Heart left ventricle (tissue), 13 donors: ENCODE measurements at regions not wholly inside any gene's neighbourhood (a gene's known extent, or its start where the extent isn't known, plus 50 kb on each side); places are given as distances from the start of the nearest gene placed in this dataset.

ENCODE experiments used
- POLR2A ChIP-seq, 2 donors: fragments of 450-650 bp; IDR thresholded peaks; one replicate each; pipeline ENCODE4 v1.6.1; 2017; ENCODE audit warnings: antibody characterized with exemption in 2 of 2, mild to moderate bottlenecking in 2 of 2, moderate library complexity in 2 of 2
- TF ChIP-seq, protein P1 (sequence below), 12 donors: fragments of 200-600 bp; sonication (generic) in 4 of 12; IDR thresholded peaks; one replicate each; pipeline versions ENCODE4 v1.5.0 to v1.8.0; 2018 to 2022; ENCODE audit warnings: antibody characterized with exemption in 12 of 12, mild to moderate bottlenecking in 5 of 12
- donor health status: ischemic (EF 13 %, LVEDD 7.1; RV severe dilation, severe dysfunction).
- donor health status: DM: no; HTN: yes; CAD: no.
- donor health status: DM: no; HTN: no; CAD: no.
- donor health status: ischemic (EF 25% LVEDD 6.9; RV normal size, moderate dysfunction).
- donor health status: ischemic (EF 25% LVEDD 5.7; RV mildly dilated, moderate dysfunction).
- donor health status: ischemic (EF 35%, LVEDD 5.7; RV mildly dilated, moderate dysfunction).
- donor health status: nonischemic (EF 11% LVEDD 7.7; RV severe dilation, severe dysfunction).
- donor health status: DM: yes; HTN: yes; CAD: no.
- donor health status: PGD.
- donor health status: ischemic (EF 29% LVEDD 5.4; RV normal size, mild dysfunction).
- donor health status: nonischemic (EF 23%, LVEDD 6.1; RV moderate dilation, normal function).

DNA sequence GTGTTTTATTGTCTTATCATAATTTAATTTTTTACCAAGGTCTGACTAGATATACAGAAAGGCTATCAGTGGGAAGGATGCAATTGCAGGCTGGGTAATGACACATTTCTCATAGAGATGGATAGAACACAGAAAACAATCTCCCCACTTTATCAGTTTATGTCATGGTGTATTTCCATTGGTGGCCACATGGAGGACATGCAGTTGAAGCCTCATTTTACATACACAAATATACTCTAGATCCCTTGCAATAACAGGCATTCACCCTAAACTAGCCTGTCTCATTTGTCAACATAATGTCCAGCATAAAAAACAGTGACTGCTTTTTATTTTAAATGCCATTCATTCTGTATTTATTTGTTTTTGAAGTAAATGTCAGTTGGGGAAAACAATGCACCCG lies 526.3 kb downstream of the GABRG2 start:
- TF ChIP-seq, protein P1, sequence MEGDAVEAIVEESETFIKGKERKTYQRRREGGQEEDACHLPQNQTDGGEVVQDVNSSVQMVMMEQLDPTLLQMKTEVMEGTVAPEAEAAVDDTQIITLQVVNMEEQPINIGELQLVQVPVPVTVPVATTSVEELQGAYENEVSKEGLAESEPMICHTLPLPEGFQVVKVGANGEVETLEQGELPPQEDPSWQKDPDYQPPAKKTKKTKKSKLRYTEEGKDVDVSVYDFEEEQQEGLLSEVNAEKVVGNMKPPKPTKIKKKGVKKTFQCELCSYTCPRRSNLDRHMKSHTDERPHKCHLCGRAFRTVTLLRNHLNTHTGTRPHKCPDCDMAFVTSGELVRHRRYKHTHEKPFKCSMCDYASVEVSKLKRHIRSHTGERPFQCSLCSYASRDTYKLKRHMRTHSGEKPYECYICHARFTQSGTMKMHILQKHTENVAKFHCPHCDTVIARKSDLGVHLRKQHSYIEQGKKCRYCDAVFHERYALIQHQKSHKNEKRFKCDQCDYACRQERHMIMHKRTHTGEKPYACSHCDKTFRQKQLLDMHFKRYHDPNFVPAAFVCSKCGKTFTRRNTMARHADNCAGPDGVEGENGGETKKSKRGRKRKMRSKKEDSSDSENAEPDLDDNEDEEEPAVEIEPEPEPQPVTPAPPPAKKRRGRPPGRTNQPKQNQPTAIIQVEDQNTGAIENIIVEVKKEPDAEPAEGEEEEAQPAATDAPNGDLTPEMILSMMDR (IDR thresholded peaks at IDR 0.05) = peak in 4 of 12 donors; percentile 7 to 28 (median 22)
- TF ChIP-seq POLR2A (IDR thresholded peaks at IDR 0.05) = no peak
